D721Med (cell line): ENCODE measurements at regions not wholly inside any gene's neighbourhood (a gene's known extent, or its start where the extent isn't known, plus 50 kb on each side); places are given as distances from the start of the nearest gene placed in this dataset.
A peak's percentile ranks its signal among the peaks of the same experiment; 100 is the strongest.

Source experiments
- DNase-seq: peaks from one replicate; pipeline ENCODE4 v3.0.0; 2011; ENCODE audit warnings: low spot score; ENCODE audit not compliant: insufficient read length
- FAIRE-seq: peaks from 2 replicates; lab custom pipeline; 2011; peaks lifted over from hg19 to GRCh38; lab: Jason Lieb, UNC
- CTCF ChIP-seq: IDR thresholded peaks from 2 replicates; pipeline ENCODE4 v1.5.1; 2012; ENCODE audit warnings: mild to moderate bottlenecking, control low read depth; ENCODE audit not compliant: insufficient read depth; ENCODE audit errors: missing control alignments

- FAIRE-seq: peak; percentile 87
- DNase-seq: peak; percentile 38
- no peak for TF ChIP-seq CTCF
Observed at GRCh38 chr10:34024693-34025425, 690.4 kb upstream of the NRP1 start.

- TF ChIP-seq CTCF: no peak
- peak; percentile 21 for FAIRE-seq
Observed at GRCh38 chr10:34024282-34024681, 689.8 kb upstream of the NRP1 start.

GRCh38 chr10:34022195-34022594 is 687.7 kb upstream of the NRP1 start:
- no peak for TF ChIP-seq CTCF
- FAIRE-seq: no peak

More at GRCh38 chr10:34024282-34024681, 689.8 kb upstream of the NRP1 start:
- DNase-seq: no peak

GRCh38 chr10:34018784-34019183 is 684.3 kb upstream of the NRP1 start:
- FAIRE-seq: no peak
- no peak for DNase-seq
- no peak for TF ChIP-seq CTCF

More at GRCh38 chr10:34022195-34022594, 687.7 kb upstream of the NRP1 start:
- no peak for DNase-seq

GRCh38 chr10:34018129-34018528 is 683.7 kb upstream of the NRP1 start:
- no peak for TF ChIP-seq CTCF
- DNase-seq: no peak
- no peak for FAIRE-seq

GRCh38 chr10:34017281-34017680 is 682.8 kb upstream of the NRP1 start:
- no peak for FAIRE-seq

More at GRCh38 chr10:34017281-34017680, 682.8 kb upstream of the NRP1 start:
- TF ChIP-seq CTCF: peak; percentile 2
- DNase-seq: no peak
